Caco-2 (cell line): ENCODE measurements at regions not wholly inside any gene's neighbourhood (a gene's known extent, or its start where the extent isn't known, plus 50 kb on each side); places are given as distances from the start of the nearest gene placed in this dataset.
"Not testable (repeated sequence)": the region's sequence is repeated elsewhere in the genome, so short reads cannot be mapped to it uniquely, and the experiment has no call there.

Source experiments
- BruUV-seq: library from RNA; stranded (reverse); fragments of 400-500 nt; replicated peaks from 2 replicates; lab custom pipeline; 2021; lab: Mats Ljungman, UMichigan
- CTCF ChIA-PET: fragments of 300-600 bp; sonication (Branson Sonifier 250); formaldehyde crosslinking; loops from one replicate; lab custom pipeline; 2022; ENCODE audit warnings: antibody characterized with exemption; lab: Charles Lee
- POLR2A ChIA-PET: fragments of 300-600 bp; sonication (Branson Sonifier 250); formaldehyde crosslinking; loops from one replicate; lab custom pipeline; 2022; ENCODE audit warnings: antibody characterized with exemption; lab: Charles Lee
- DNase-seq, 2 experiments: peaks; one replicate each; pipeline versions ENCODE4 v3.0.0 to v3.0.0-alpha.2; 2020 to 2022
- H3K27me3 ChIP-seq: replicated peaks from 2 replicates; pipeline ENCODE4 v1.6.0; 2011; ENCODE audit warnings: low read length; ENCODE audit not compliant: control insufficient read depth, insufficient read depth
- H3K36me3 ChIP-seq: 2 replicates; pipeline ENCODE4 v1.5.1; 2011; ENCODE audit warnings: low read length; ENCODE audit not compliant: control insufficient read depth, insufficient read depth
- H3K4me1 ChIP-seq: fragments of 250-450 bp; sonication (Bioruptor Pico); 2 replicates; pipeline ENCODE4 v1.5.1; 2020; ENCODE audit warnings: mild to moderate bottlenecking
- H3K4me3 ChIP-seq: 2 replicates; pipeline ENCODE4 v1.5.1; 2011; ENCODE audit warnings: low read depth, mild to moderate bottlenecking, control low read depth, low read length
- H3K9me3 ChIP-seq: fragments of 250-450 bp; sonication (Bioruptor Pico); 2 replicates; pipeline ENCODE4 v1.5.1; 2020; ENCODE audit warnings: mild to moderate bottlenecking, moderate library complexity
- H3K27ac Mint-ChIP-seq: one replicate; pipeline ENCODE4 v1.8.0; 2022; ENCODE audit warnings: mixed read lengths; ENCODE audit not compliant: unreplicated experiment
- H3K27me3 Mint-ChIP-seq: one replicate; pipeline ENCODE4 v1.8.0; 2022; ENCODE audit warnings: mixed read lengths; ENCODE audit not compliant: insufficient read depth, unreplicated experiment
- H3K36me3 Mint-ChIP-seq: one replicate; pipeline ENCODE4 v1.8.0; 2022; ENCODE audit warnings: mild to moderate bottlenecking, mixed read lengths; ENCODE audit not compliant: insufficient read depth, unreplicated experiment
- H3K4me1 Mint-ChIP-seq: one replicate; pipeline ENCODE4 v1.8.0; 2022; ENCODE audit warnings: low read depth, mixed read lengths; ENCODE audit not compliant: unreplicated experiment
- H3K4me3 Mint-ChIP-seq: one replicate; pipeline ENCODE4 v1.8.0; 2022; ENCODE audit warnings: mild to moderate bottlenecking, moderate library complexity, mixed read lengths; ENCODE audit not compliant: unreplicated experiment
- H3K9me3 Mint-ChIP-seq: one replicate; pipeline ENCODE4 v1.8.0; 2022; ENCODE audit warnings: mixed read lengths; ENCODE audit not compliant: unreplicated experiment
- intact Hi-C: fragments of 100-400 bp; cut with micrococcal nuclease; formaldehyde crosslinking; loops from one replicate; pipeline ENCODE4 v1.10.0; 2022; ENCODE audit not compliant: unreplicated experiment
- TF ChIP-seq, protein P1 (sequence below), 2 experiments: fragments of 200-600 bp in 1 of 2; IDR thresholded peaks; 1 replicate in 1 of 2; 2 replicates in 1 of 2; pipeline versions ENCODE4 v1.5.1 to v1.8.0; 2011 to 2022; ENCODE audit warnings: antibody characterized with exemption in 1 of 2, control low read depth in 1 of 2, inconsistent platforms in 1 of 2, low read depth in 1 of 2, low read length in 1 of 2, mild to moderate bottlenecking in 1 of 2, moderate library complexity in 1 of 2; ENCODE audit not compliant: insufficient read depth in 1 of 2, severe bottlenecking in 1 of 2, unreplicated experiment in 1 of 2

DNA sequence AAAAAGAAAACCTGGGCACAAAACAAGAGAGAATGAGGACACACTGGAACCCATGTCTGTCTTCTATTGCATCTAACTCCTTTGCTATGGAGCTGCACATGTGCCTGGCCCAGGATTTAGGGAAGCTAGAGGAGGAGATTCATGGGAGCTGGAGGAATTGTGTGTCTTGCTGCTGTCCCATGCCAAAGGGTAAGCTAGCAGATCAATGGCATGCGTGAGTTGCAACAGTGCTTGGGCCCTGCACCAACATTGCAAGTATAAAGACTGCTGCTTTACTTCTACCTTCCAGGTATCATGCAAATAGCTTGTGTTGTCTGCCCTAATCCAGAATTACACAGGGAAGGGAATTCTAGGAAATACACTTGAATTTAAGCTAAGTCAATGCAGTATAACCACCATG is 196.4 kb upstream of the IGF1 start:
- no TSS peak for BruUV-seq
- H3K9me3 Mint-ChIP-seq = peaks cover 25% of the 10 kb centered on the region
- no peak overlapping the region for H3K4me3 ChIP-seq
- H3K9me3 ChIP-seq = peaks cover 12% of the 10 kb centered on the region
- no peak overlapping the region for H3K27ac Mint-ChIP-seq
- TF ChIP-seq, protein P1, sequence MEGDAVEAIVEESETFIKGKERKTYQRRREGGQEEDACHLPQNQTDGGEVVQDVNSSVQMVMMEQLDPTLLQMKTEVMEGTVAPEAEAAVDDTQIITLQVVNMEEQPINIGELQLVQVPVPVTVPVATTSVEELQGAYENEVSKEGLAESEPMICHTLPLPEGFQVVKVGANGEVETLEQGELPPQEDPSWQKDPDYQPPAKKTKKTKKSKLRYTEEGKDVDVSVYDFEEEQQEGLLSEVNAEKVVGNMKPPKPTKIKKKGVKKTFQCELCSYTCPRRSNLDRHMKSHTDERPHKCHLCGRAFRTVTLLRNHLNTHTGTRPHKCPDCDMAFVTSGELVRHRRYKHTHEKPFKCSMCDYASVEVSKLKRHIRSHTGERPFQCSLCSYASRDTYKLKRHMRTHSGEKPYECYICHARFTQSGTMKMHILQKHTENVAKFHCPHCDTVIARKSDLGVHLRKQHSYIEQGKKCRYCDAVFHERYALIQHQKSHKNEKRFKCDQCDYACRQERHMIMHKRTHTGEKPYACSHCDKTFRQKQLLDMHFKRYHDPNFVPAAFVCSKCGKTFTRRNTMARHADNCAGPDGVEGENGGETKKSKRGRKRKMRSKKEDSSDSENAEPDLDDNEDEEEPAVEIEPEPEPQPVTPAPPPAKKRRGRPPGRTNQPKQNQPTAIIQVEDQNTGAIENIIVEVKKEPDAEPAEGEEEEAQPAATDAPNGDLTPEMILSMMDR (IDR thresholded peaks at IDR 0.05; ENCODE audit: insufficient read depth in 1 of 2, low read depth in 1 of 2, low read length in 1 of 2, severe bottlenecking in 1 of 2, unreplicated experiment in 1 of 2) = no peak
- POLR2A ChIA-PET = no interaction called here
- no peak overlapping the region for H3K4me3 Mint-ChIP-seq
- DNase-seq = no peak
- H3K36me3 ChIP-seq = no peaks in the 10 kb centered on the region
- peaks cover 4% of the 10 kb centered on the region for H3K27me3 Mint-ChIP-seq
- H3K36me3 Mint-ChIP-seq = no peaks in the 10 kb centered on the region
- no peaks in the 10 kb centered on the region for H3K4me1 ChIP-seq
- intact Hi-C loops = no loop called here
- H3K4me1 Mint-ChIP-seq = no peaks in the 10 kb centered on the region
- H3K27me3 ChIP-seq = no peaks in the 10 kb centered on the region
- CTCF ChIA-PET = no interaction called here

DNA sequence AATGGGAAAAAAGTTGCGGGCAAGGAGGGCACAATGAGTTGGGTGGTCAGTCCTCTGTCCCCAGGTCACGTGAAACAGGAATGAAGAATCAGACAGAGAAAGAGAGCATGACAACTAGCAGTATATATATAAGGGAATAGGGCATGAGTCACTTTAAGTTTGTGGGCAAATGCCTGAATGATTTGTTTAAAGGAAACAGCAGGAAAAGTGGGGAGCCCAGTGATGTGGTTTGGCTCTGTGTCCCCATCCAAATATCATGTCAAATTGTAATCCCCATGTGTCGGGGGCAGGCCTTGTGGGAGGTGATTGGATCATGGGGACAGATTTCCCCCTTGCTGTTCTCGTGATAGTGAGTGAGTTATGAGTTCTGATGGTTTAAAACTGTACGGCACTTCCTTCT is 195.3 kb upstream of the IGF1 start:
- peaks cover 25% of the 10 kb centered on the region for H3K9me3 Mint-ChIP-seq
- H3K27ac Mint-ChIP-seq = no peak overlapping the region
- H3K36me3 Mint-ChIP-seq = no peaks in the 10 kb centered on the region
- no peaks in the 10 kb centered on the region for H3K27me3 ChIP-seq
- DNase-seq = no peak
- peaks cover 12% of the 10 kb centered on the region for H3K9me3 ChIP-seq
- H3K27me3 Mint-ChIP-seq = peaks cover 2% of the 10 kb centered on the region
- H3K4me3 ChIP-seq = no peak overlapping the region
- no TSS peak for BruUV-seq
- intact Hi-C loops = no loop called here
- H3K36me3 ChIP-seq = no peaks in the 10 kb centered on the region
- no peaks in the 10 kb centered on the region for H3K4me1 Mint-ChIP-seq
- TF ChIP-seq, protein P1 (IDR thresholded peaks at IDR 0.05; ENCODE audit: insufficient read depth in 1 of 2, low read depth in 1 of 2, low read length in 1 of 2, severe bottlenecking in 1 of 2, unreplicated experiment in 1 of 2) = no peak
- no peaks in the 10 kb centered on the region for H3K4me1 ChIP-seq
- POLR2A ChIA-PET = no interaction called here
- CTCF ChIA-PET = no interaction called here
- H3K4me3 Mint-ChIP-seq = no peak overlapping the region

DNA sequence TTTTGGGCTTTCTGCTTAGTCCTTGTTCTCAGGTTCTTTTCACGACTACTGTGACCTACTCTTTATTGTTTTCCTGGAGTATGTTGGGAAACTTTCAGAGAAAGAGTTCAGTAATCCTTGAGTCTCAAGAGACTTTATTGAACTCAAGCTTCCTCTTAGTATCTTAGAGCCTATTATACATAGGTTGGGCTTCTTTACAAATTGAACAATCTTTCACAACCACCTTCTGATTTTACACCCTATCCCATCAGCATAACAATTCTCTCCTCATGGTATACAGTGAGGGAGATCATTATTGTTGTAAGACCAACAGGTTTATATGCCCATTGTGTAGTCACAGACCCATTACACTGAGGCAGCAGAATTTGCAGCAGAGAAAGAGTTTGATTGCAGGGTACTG is 193.2 kb upstream of the IGF1 start:
- POLR2A ChIA-PET = no interaction called here

DNA sequence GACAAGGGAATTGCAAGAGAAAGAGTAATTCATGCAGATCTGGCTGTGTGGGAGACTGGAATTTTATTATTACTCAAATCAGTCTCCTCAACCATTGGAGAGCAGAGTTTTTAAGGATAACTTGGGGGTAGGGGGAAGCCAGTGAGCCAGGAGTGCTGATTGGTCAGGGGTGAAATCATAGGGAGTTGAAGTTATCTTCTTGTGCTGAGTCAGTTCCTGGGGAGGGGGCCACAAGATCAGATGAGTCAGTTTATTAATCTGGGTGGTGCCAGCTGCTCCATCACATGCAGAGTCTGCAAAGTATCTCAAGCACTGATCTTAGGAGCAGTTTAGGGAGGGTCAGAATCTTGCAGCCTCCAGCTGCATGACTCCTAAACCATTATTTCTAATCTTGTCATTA is 191.8 kb upstream of the IGF1 start:
- H3K4me3 ChIP-seq, POLR2A ChIA-PET, H3K27ac Mint-ChIP-seq, H3K36me3 Mint-ChIP-seq, H3K27me3 ChIP-seq, DNase-seq, CTCF ChIA-PET, intact Hi-C loops, BruUV-seq, H3K36me3 ChIP-seq, H3K4me1 Mint-ChIP-seq, H3K4me1 ChIP-seq, H3K27me3 Mint-ChIP-seq, H3K4me3 Mint-ChIP-seq: not testable (repeated sequence)
- peaks cover 12% of the 10 kb centered on the region; the same call in 1 of the 2 replicates for H3K9me3 ChIP-seq
- peaks cover 13% of the 10 kb centered on the region for H3K9me3 Mint-ChIP-seq

More for the DNA sequence above, 193.2 kb upstream of the IGF1 start:
- Mint-ChIP-seq H3K4me3 (no peak overlapping the region), H3K9me3 (peaks cover 20% of the 10 kb centered on the region), H3K36me3 (no peaks in the 10 kb centered on the region), H3K27ac (no peak overlapping the region), H3K4me1 (no peaks in the 10 kb centered on the region), H3K27me3 (peaks cover under 1% of the 10 kb centered on the region)
- intact Hi-C loops = no loop called here
- no peak for DNase-seq
- no peak overlapping the region for H3K4me3 ChIP-seq
- TF ChIP-seq, protein P1 (IDR thresholded peaks at IDR 0.05; ENCODE audit: insufficient read depth in 1 of 2, low read depth in 1 of 2, low read length in 1 of 2, severe bottlenecking in 1 of 2, unreplicated experiment in 1 of 2) = no peak
- no TSS peak for BruUV-seq
- H3K27me3 ChIP-seq = no peaks in the 10 kb centered on the region
- CTCF ChIA-PET = no interaction called here
- H3K36me3 ChIP-seq = no peaks in the 10 kb centered on the region
- no peaks in the 10 kb centered on the region for H3K4me1 ChIP-seq
- H3K9me3 ChIP-seq = peaks cover 12% of the 10 kb centered on the region
